Memory B cell (primary cell): ENCODE measurements at regions not wholly inside any gene's neighbourhood (a gene's known extent, or its start where the extent isn't known, plus 50 kb on each side); places are given as distances from the start of the nearest gene placed in this dataset.
"Not testable (repeated sequence)": the region's sequence is repeated elsewhere in the genome, so short reads cannot be mapped to it uniquely, and the experiment has no call there.

Experiments
- ATAC-seq: fragments of 150-1000 bp; cut with Tn5 transposase; 2 replicates; pipeline ENCODE4 v1.10.0; 2021; ENCODE audit warnings: low read depth, mild to moderate bottlenecking, moderate library complexity
- DNase-seq, 2 donors: peaks; one replicate each; pipeline ENCODE4 v3.0.0; 2022; ENCODE audit warnings: low spot score in 2 of 2
- H3K27ac Mint-ChIP-seq: one replicate; pipeline ENCODE4 v1.8.0; 2022; ENCODE audit warnings: mild to moderate bottlenecking, moderate library complexity, mixed read lengths
- H3K27me3 Mint-ChIP-seq: one replicate; pipeline ENCODE4 v1.8.0; 2022; ENCODE audit warnings: mixed read lengths
- H3K36me3 Mint-ChIP-seq: one replicate; pipeline ENCODE4 v1.8.0; 2022; ENCODE audit warnings: mild to moderate bottlenecking, mixed read lengths
- H3K4me1 Mint-ChIP-seq: one replicate; pipeline ENCODE4 v1.8.0; 2022; ENCODE audit warnings: mixed read lengths
- H3K4me3 Mint-ChIP-seq: one replicate; pipeline ENCODE4 v1.8.0; 2022; ENCODE audit warnings: mild to moderate bottlenecking, moderate library complexity, mixed read lengths
- H3K9me3 Mint-ChIP-seq: one replicate; pipeline ENCODE4 v1.8.0; 2022; ENCODE audit warnings: mixed read lengths

- H3K4me3 Mint-ChIP-seq: no peak overlapping the region
- ATAC-seq: no peak
- DNase-seq: no peak
- no peaks in the 10 kb centered on the region for H3K4me1 Mint-ChIP-seq
- no peaks in the 10 kb centered on the region for H3K27me3 Mint-ChIP-seq
- H3K27ac Mint-ChIP-seq: no peak overlapping the region
- H3K9me3 Mint-ChIP-seq: peaks cover 1% of the 10 kb centered on the region
- H3K36me3 Mint-ChIP-seq: no peaks in the 10 kb centered on the region
Measured at GRCh38 chr5:168085261-168086031, 206.0 kb upstream of the WWC1 start.

- Mint-ChIP-seq H3K27me3 (no peaks in the 10 kb centered on the region), H3K4me3 (no peak overlapping the region)
Measured at GRCh38 chr5:168086104-168086610, 205.3 kb upstream of the WWC1 start.

GRCh38 chr5:168086746-168087145, 204.7 kb upstream of the WWC1 start:
- H3K36me3 Mint-ChIP-seq: no peaks in the 10 kb centered on the region
- DNase-seq: no peak
- no peaks in the 10 kb centered on the region for H3K4me1 Mint-ChIP-seq
- H3K4me3 Mint-ChIP-seq: no peak overlapping the region
- ATAC-seq: no peak
- H3K27ac Mint-ChIP-seq: no peak overlapping the region
- no peaks in the 10 kb centered on the region for H3K9me3 Mint-ChIP-seq
- H3K27me3 Mint-ChIP-seq: no peaks in the 10 kb centered on the region

More at GRCh38 chr5:168086104-168086610, 205.3 kb upstream of the WWC1 start:
- H3K36me3 Mint-ChIP-seq: no peaks in the 10 kb centered on the region
- ATAC-seq (no peak), DNase-seq (no peak)
- no peak overlapping the region for H3K27ac Mint-ChIP-seq
- peaks cover under 1% of the 10 kb centered on the region for H3K9me3 Mint-ChIP-seq
- H3K4me1 Mint-ChIP-seq: no peaks in the 10 kb centered on the region

- H3K27me3 Mint-ChIP-seq: no peaks in the 10 kb centered on the region
- no peak for ATAC-seq
- no peaks in the 10 kb centered on the region for H3K36me3 Mint-ChIP-seq
- DNase-seq: no peak
- H3K4me1 Mint-ChIP-seq: no peaks in the 10 kb centered on the region
- no peaks in the 10 kb centered on the region for H3K9me3 Mint-ChIP-seq
- H3K27ac Mint-ChIP-seq: no peak overlapping the region
- no peak overlapping the region for H3K4me3 Mint-ChIP-seq
Measured at GRCh38 chr5:168088410-168089173, 202.9 kb upstream of the WWC1 start.

- no peak for DNase-seq
- Mint-ChIP-seq H3K36me3 (no peaks in the 10 kb centered on the region), H3K9me3 (no peaks in the 10 kb centered on the region), H3K4me3 (no peak overlapping the region), H3K27me3 (peaks cover 2% of the 10 kb centered on the region), H3K27ac (no peak overlapping the region), H3K4me1 (no peaks in the 10 kb centered on the region)
- ATAC-seq: no peak
Measured at GRCh38 chr5:168089201-168089887, 202.1 kb upstream of the WWC1 start.

- Mint-ChIP-seq H3K4me3 (no peak overlapping the region), H3K27ac (no peak overlapping the region), H3K9me3 (peaks cover 4% of the 10 kb centered on the region), H3K27me3 (peaks cover 2% of the 10 kb centered on the region), H3K36me3 (no peaks in the 10 kb centered on the region), H3K4me1 (no peaks in the 10 kb centered on the region)
- ATAC-seq (no peak), DNase-seq (no peak)
Measured at GRCh38 chr5:168092209-168093185, 198.9 kb upstream of the WWC1 start.

- Mint-ChIP-seq H3K4me3 (no peak overlapping the region), H3K27me3 (peaks cover 2% of the 10 kb centered on the region)
Measured at GRCh38 chr5:168093200-168093910, 198.1 kb upstream of the WWC1 start.

GRCh38 chr5:168096525-168096924, 194.9 kb upstream of the WWC1 start:
- no peaks in the 10 kb centered on the region for H3K36me3 Mint-ChIP-seq
- H3K9me3 Mint-ChIP-seq: peaks cover 6% of the 10 kb centered on the region
- no peak for DNase-seq
- no peak for ATAC-seq
- H3K27me3 Mint-ChIP-seq: peaks cover 2% of the 10 kb centered on the region
- no peaks in the 10 kb centered on the region for H3K4me1 Mint-ChIP-seq
- no peak overlapping the region for H3K4me3 Mint-ChIP-seq
- no peak overlapping the region for H3K27ac Mint-ChIP-seq

More at GRCh38 chr5:168093200-168093910, 198.1 kb upstream of the WWC1 start:
- peaks cover 4% of the 10 kb centered on the region for H3K9me3 Mint-ChIP-seq
- no peaks in the 10 kb centered on the region for H3K36me3 Mint-ChIP-seq
- no peaks in the 10 kb centered on the region for H3K4me1 Mint-ChIP-seq
- no peak for DNase-seq
- H3K27ac Mint-ChIP-seq: no peak overlapping the region
- ATAC-seq: no peak

- Mint-ChIP-seq H3K9me3 (peaks cover 6% of the 10 kb centered on the region), H3K27me3 (peaks cover 2% of the 10 kb centered on the region), H3K4me3 (no peak overlapping the region), H3K4me1 (no peaks in the 10 kb centered on the region), H3K36me3 (no peaks in the 10 kb centered on the region), H3K27ac (no peak overlapping the region)
- DNase-seq: no peak
- ATAC-seq: no peak
Measured at GRCh38 chr5:168097876-168098653, 193.4 kb upstream of the WWC1 start.

- no peak for ATAC-seq
- Mint-ChIP-seq H3K4me1 (no peaks in the 10 kb centered on the region), H3K27me3 (peaks cover 2% of the 10 kb centered on the region), H3K27ac (no peak overlapping the region), H3K36me3 (no peaks in the 10 kb centered on the region), H3K9me3 (peaks cover 2% of the 10 kb centered on the region), H3K4me3 (no peak overlapping the region)
- DNase-seq: no peak
Measured at GRCh38 chr5:168101352-168101751, 190.1 kb upstream of the WWC1 start.

GRCh38 chr5:168103018-168103417, 188.4 kb upstream of the WWC1 start:
- H3K4me1 Mint-ChIP-seq, H3K27me3 Mint-ChIP-seq, H3K36me3 Mint-ChIP-seq, DNase-seq, H3K4me3 Mint-ChIP-seq, H3K9me3 Mint-ChIP-seq, ATAC-seq, H3K27ac Mint-ChIP-seq: not testable (repeated sequence)

GRCh38 chr5:168104350-168104749, 187.1 kb upstream of the WWC1 start:
- Mint-ChIP-seq H3K4me3 (no peak overlapping the region), H3K27me3 (peaks cover 2% of the 10 kb centered on the region), H3K4me1 (no peaks in the 10 kb centered on the region), H3K36me3 (no peaks in the 10 kb centered on the region), H3K9me3 (peaks cover 2% of the 10 kb centered on the region), H3K27ac (no peak overlapping the region)
- DNase-seq (no peak), ATAC-seq (no peak)
